GM12875 (cell line): ENCODE measurements at regions not wholly inside any gene's neighbourhood (a gene's known extent, or its start where the extent isn't known, plus 50 kb on each side); places are given as distances from the start of the nearest gene placed in this dataset.

Source experiments
- H3K4me3 ChIP-seq: one replicate; pipeline ENCODE4 v1.5.1; 2011; ENCODE audit warnings: low read depth, low read length, control low read depth
- TF ChIP-seq, protein P1 (sequence below): IDR thresholded peaks from 2 replicates; pipeline ENCODE4 v1.5.1; 2011; ENCODE audit warnings: low read depth, mild to moderate bottlenecking, control low read depth, inconsistent platforms, low read length, moderate library complexity, borderline replicate concordance; ENCODE audit not compliant: insufficient read depth

DNA sequence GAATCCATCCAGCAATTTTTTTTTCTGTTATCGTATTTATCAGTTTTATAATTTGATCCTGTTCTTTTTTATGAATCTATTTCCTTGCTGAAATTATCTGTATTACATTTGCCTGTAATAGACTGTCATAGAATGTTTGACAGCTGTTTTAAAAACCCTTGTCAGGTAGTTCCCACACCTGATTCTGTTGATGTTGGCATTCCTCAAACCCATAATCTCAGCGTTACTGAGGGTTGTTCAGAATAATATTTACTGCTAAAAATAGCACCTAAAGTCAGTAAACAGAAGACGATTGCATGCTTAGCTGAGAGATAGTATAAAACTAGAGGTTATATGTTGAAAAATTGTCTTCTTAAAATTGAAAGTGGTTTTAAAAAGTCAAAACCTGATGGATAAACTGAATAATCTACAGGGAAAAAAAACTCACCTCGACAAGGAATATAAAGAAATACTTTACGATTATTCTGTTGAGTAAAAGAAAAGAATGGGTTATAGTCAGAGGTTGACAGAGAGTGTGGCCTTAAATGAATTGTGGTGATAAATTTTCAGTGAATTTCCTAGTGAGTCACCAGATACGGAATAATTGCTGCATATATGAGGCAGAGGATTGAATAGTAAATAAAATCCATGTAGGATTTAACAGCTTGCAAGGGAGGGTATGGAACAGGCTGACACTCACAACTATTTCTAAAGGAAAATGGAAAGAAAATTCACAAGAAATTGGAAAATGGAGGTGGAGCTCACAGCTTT, 824.1 kb upstream of the IGFBP3 start:
- no peak overlapping the region for H3K4me3 ChIP-seq
- TF ChIP-seq, protein P1, sequence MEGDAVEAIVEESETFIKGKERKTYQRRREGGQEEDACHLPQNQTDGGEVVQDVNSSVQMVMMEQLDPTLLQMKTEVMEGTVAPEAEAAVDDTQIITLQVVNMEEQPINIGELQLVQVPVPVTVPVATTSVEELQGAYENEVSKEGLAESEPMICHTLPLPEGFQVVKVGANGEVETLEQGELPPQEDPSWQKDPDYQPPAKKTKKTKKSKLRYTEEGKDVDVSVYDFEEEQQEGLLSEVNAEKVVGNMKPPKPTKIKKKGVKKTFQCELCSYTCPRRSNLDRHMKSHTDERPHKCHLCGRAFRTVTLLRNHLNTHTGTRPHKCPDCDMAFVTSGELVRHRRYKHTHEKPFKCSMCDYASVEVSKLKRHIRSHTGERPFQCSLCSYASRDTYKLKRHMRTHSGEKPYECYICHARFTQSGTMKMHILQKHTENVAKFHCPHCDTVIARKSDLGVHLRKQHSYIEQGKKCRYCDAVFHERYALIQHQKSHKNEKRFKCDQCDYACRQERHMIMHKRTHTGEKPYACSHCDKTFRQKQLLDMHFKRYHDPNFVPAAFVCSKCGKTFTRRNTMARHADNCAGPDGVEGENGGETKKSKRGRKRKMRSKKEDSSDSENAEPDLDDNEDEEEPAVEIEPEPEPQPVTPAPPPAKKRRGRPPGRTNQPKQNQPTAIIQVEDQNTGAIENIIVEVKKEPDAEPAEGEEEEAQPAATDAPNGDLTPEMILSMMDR: no peak

DNA sequence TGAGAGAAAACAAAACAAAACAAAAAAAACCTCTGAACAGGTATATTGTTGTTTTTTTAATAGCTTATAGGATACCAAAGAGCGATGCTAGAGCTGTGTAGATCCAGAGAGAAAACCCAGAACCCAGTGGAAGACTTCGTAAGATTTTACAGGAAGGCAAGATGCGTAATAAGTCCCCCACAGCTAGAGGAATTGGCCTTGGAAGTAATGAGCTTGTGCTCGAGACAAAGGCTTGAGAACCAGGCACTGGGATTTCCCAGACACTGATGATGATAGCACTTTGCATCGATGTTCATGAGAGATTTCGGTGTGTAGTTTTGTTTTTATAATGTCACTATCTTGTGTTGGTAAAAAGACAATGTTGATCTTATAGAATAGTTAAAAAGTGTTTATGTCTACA, 821.5 kb upstream of the IGFBP3 start:
- TF ChIP-seq, protein P1: no peak
- H3K4me3 ChIP-seq: no peak overlapping the region

DNA sequence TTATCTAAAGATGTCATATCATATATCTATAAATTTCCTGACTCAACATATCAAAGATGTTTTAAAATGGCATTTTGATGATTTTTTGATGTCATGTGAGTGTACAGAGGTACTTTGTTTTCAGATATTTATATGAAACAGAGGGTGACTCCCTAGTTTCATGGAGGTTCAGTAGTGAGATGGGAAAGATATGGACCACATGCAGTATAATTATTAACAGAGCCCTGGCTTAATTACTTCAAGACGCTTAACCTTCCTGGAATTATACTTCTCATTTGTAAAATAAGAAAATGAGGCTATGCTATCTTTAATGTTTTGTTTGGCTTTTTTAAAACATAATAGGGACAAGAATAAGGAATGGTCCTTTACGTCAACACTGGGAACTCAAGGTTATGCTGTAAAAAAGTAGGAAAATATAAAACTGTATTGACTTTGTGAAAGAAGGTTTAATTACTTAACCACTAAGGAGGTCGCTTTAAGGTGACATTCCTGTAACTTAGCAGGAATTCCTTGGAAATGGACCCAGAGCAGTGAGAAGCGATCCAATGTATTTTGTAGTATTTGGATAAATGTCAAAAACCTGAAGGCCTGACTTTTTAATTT, 821.0 kb upstream of the IGFBP3 start:
- H3K4me3 ChIP-seq: no peak overlapping the region
- TF ChIP-seq, protein P1: no peak

DNA sequence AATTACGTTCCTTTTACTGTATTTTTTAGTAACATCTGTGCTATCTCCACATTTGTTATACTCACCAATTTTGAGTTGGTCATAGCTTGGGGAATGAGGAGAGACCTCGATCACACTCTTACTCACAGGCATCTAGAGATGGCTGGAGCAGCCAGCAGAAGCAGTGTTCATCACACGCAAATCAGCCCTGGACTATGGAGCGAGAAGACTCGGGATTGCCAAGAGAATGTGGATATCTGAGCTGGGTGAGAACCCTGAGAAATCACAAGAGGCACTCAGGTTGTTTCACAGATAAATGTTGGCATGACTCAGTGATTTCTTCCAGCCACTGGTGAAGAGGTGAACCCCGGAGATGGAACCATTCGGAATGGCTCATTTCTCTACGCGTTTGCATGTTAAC, 820.1 kb upstream of the IGFBP3 start:
- TF ChIP-seq, protein P1: no peak

DNA sequence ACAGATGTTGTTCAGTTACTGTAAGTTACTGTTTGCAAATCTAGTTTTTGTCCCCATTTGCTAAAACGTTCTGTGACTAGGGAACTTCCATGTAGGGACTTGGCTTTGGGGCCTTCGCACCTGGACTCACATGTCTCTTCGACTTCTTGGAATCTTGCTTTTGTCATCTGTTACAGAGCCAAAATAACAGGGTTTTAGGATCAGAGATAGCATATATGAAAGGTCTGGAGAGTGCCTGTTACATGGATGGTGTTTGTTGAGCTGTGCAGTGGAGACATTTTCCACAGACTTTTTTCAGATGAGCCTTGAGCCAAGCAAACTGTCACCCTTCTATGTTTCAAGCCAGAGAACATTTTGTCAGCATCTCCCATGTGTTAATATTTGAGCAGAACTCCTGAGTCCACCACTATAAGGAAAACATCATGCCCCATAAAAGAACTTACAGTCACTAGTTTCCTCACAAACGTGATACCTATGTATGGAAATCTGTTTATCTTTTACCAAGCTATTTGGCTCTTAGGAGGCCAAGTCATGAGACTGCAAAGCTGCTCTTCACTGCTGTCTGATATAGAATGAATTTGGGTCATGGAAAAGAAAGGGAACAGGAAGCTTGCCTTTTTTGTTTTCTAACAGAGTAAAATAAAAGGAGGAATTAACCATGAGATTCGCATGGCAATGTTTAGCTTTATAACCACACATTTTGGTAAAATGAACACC, 818.6 kb upstream of the IGFBP3 start:
- TF ChIP-seq, protein P1: no peak
- H3K4me3 ChIP-seq: no peak overlapping the region

More for the DNA sequence above, 820.1 kb upstream of the IGFBP3 start:
- no peak overlapping the region for H3K4me3 ChIP-seq

DNA sequence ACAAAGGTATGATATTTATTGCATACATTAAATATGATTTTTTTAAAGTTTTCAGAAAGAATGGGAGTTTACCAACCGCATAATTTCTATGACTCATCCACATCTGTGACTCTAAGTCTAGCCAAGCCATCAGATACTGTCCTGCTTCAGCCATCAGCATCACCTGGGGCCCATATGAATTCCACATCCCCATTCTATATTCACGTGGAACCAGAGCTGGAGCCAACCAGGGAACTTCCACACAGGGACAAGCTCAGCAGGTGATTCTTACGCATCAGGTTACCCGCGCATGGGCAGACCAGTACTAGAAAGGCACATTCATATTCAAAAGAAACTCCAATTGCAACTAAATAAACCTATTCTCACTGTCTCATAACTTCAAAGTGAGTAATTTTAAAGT, 817.7 kb upstream of the IGFBP3 start:
- H3K4me3 ChIP-seq: no peak overlapping the region
- TF ChIP-seq, protein P1: no peak
